DND-41 (cell line): ENCODE measurements at regions not wholly inside any gene's neighbourhood (a gene's known extent, or its start where the extent isn't known, plus 50 kb on each side); places are given as distances from the start of the nearest gene placed in this dataset.
"Not testable (repeated sequence)": the region's sequence is repeated elsewhere in the genome, so short reads cannot be mapped to it uniquely, and the experiment has no call there.

Source experiments
- ATAC-seq: fragments of 200-7000 bp; cut with Tn5 transposase; 3 replicates; pipeline ENCODE4 v1.9.1; 2021; ENCODE audit warnings: low read depth; ENCODE audit not compliant: insufficient read depth
- DNase-seq: peaks from one replicate; pipeline ENCODE4 v3.0.0-alpha.2; 2020
- H2AFZ ChIP-seq: 2 replicates; pipeline ENCODE4 v1.6.0; 2012; ENCODE audit warnings: low read depth, low read length
- H3K27ac ChIP-seq: 2 replicates; pipeline ENCODE4 v1.5.1; 2012; ENCODE audit warnings: low read length, inconsistent platforms
- H3K27me3 ChIP-seq: fragments of 200-600 bp; sonication (generic); 2 replicates; pipeline ENCODE4 v1.6.0; 2012; ENCODE audit warnings: low read length, mild to moderate bottlenecking, inconsistent platforms; ENCODE audit not compliant: insufficient read depth, poor library complexity
- H3K36me3 ChIP-seq: 2 replicates; pipeline ENCODE4 v1.5.1; 2012; ENCODE audit warnings: low read length, inconsistent platforms; ENCODE audit not compliant: insufficient read depth
- H3K4me1 ChIP-seq: 2 replicates; pipeline ENCODE4 v1.5.1; 2012; ENCODE audit warnings: mild to moderate bottlenecking, low read length; ENCODE audit not compliant: insufficient read depth
- H3K4me2 ChIP-seq: 2 replicates; pipeline ENCODE4 v1.6.0; 2012; ENCODE audit warnings: mild to moderate bottlenecking, moderate library complexity, low read length, inconsistent platforms; ENCODE audit not compliant: insufficient read depth
- H3K4me3 ChIP-seq, 2 experiments: fragments of 200-600 bp in 1 of 2; shearing (Covaris generic) in 1 of 2; 2 replicates each; pipeline ENCODE4 v1.5.1; 2012 to 2016; ENCODE audit warnings: inconsistent platforms in 2 of 2, low read length in 2 of 2, mild to moderate bottlenecking in 2 of 2, low read depth in 1 of 2, moderate library complexity in 1 of 2
- H3K79me2 ChIP-seq: 2 replicates; pipeline ENCODE4 v1.6.0; 2012; ENCODE audit warnings: low read length, inconsistent platforms; ENCODE audit not compliant: insufficient read depth
- H3K9ac ChIP-seq: 2 replicates; pipeline ENCODE4 v1.6.0; 2012; ENCODE audit warnings: low read depth, mild to moderate bottlenecking, inconsistent platforms, low read length, moderate library complexity
- H3K9me3 ChIP-seq: 2 replicates; pipeline ENCODE4 v1.5.1; 2012; ENCODE audit warnings: low read length, moderate library complexity, mild to moderate bottlenecking, inconsistent platforms; ENCODE audit not compliant: insufficient read depth, severe bottlenecking
- H4K20me1 ChIP-seq: 2 replicates; pipeline ENCODE4 v1.6.0; 2012; ENCODE audit warnings: low read length; ENCODE audit not compliant: insufficient read depth
- CTCF ChIP-seq: IDR thresholded peaks from 2 replicates; pipeline ENCODE4 v1.5.1; 2012; ENCODE audit warnings: borderline replicate concordance, low read length, moderate library complexity, mild to moderate bottlenecking; ENCODE audit not compliant: poor library complexity, severe bottlenecking; ENCODE audit errors: extremely low read depth
- EZH2 ChIP-seq: IDR thresholded peaks from 3 replicates; pipeline ENCODE4 v1.6.1; 2012; ENCODE audit warnings: borderline replicate concordance, low read depth, mild to moderate bottlenecking, moderate library complexity, low read length, inconsistent platforms; ENCODE audit not compliant: severe bottlenecking

GRCh38 chr10:16156681-16157080 is 280.1 kb upstream of the PTER start:
- H3K9ac ChIP-seq, result no peak overlapping the region
- no peaks in the 10 kb centered on the region for H3K9me3 ChIP-seq
- no peaks in the 10 kb centered on the region for H3K4me1 ChIP-seq
- DNase-seq (no peak), ATAC-seq (no peak)
- no peak overlapping the region for H3K27ac ChIP-seq
- no peaks in the 10 kb centered on the region for H3K27me3 ChIP-seq
- no peak overlapping the region for H3K4me3 ChIP-seq
- H3K36me3 ChIP-seq, result no peaks in the 10 kb centered on the region
- no peaks in the 10 kb centered on the region for H4K20me1 ChIP-seq
- H3K4me2 ChIP-seq, result no peak overlapping the region
- H2AFZ ChIP-seq, result no peak overlapping the region
- TF ChIP-seq CTCF (no peak), EZH2 (no peak)
- H3K79me2 ChIP-seq, result no peaks in the 10 kb centered on the region

- ATAC-seq, H2AFZ ChIP-seq, H3K9me3 ChIP-seq, H3K4me3 ChIP-seq, H3K27me3 ChIP-seq, H3K27ac ChIP-seq, DNase-seq, H3K36me3 ChIP-seq, H3K4me1 ChIP-seq, H3K79me2 ChIP-seq, H3K9ac ChIP-seq, H4K20me1 ChIP-seq, H3K4me2 ChIP-seq: not testable (repeated sequence)
These were observed 271.7 kb upstream of the PTER start for GRCh38 chr10:16165067-16165466.

- Histone ChIP-seq H3K4me2 (no peak overlapping the region), H3K9ac (no peak overlapping the region), H3K36me3 (no peaks in the 10 kb centered on the region), H3K4me3 (no peak overlapping the region), H3K4me1 (no peaks in the 10 kb centered on the region), H3K79me2 (no peaks in the 10 kb centered on the region), H3K27me3 (peaks cover 3% of the 10 kb centered on the region), H3K9me3 (no peaks in the 10 kb centered on the region), H2AFZ (no peak overlapping the region), H3K27ac (no peak overlapping the region), H4K20me1 (no peaks in the 10 kb centered on the region)
- ATAC-seq, result no peak
- DNase-seq, result no peak
- TF ChIP-seq CTCF, result no peak
- no peak for TF ChIP-seq EZH2
These were observed 254.7 kb upstream of the PTER start for GRCh38 chr10:16182144-16182543.

GRCh38 chr10:16182688-16183087 is 254.1 kb upstream of the PTER start:
- ATAC-seq (no peak), DNase-seq (no peak)
- Histone ChIP-seq H3K79me2 (no peaks in the 10 kb centered on the region), H3K4me3 (no peak overlapping the region), H3K27me3 (peaks cover 3% of the 10 kb centered on the region), H3K9ac (no peak overlapping the region), H3K9me3 (no peaks in the 10 kb centered on the region), H3K4me1 (no peaks in the 10 kb centered on the region), H3K4me2 (no peak overlapping the region), H3K27ac (no peak overlapping the region), H3K36me3 (no peaks in the 10 kb centered on the region), H4K20me1 (no peaks in the 10 kb centered on the region), H2AFZ (no peak overlapping the region)
- TF ChIP-seq CTCF (no peak), EZH2 (no peak)
